Stimulated activated CD4-positive, alpha-beta T cell treated with anti-CD3 and anti-CD28 coated beads, Interleukin-12 subunit alpha, Interleukin-12 subunit beta, amount 100 ng/mL, for 24 hours (primary cell): ENCODE measurements at regions not wholly inside any gene's neighbourhood (a gene's known extent, or its start where the extent isn't known, plus 50 kb on each side); places are given as distances from the start of the nearest gene placed in this dataset.

Experiments
- DNase-seq, 2 experiments: peaks; one replicate each; pipeline ENCODE4 v3.0.0-alpha.2; 2020; ENCODE audit warnings: low read depth in 2 of 2

- no peak for DNase-seq
Observed at GRCh38 chr2:181114021-181114420, 133.6 kb downstream of the UBE2E3 start.

DNA sequence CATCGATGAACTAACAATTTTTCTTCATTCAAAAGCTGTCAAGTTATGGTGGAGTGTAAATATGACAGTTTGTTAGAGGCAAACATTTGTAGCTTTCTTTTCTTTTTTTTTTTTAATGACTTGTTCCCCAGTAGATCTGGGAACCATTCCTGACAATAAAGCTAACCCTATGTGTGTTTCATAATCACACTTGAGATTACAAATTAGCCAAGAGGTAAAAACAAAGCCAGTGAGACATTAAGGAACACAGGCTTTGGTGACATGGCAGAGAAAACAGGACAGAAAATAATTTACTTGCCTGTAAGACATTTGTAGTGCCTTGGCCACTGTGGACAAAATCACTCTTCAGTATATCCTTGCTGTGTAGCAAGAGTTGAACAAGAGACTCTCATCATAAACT is 135.9 kb downstream of the UBE2E3 start:
- DNase-seq: no peak

- DNase-seq: no peak
Observed at GRCh38 chr2:181117206-181117925, 137.0 kb downstream of the UBE2E3 start.

DNA sequence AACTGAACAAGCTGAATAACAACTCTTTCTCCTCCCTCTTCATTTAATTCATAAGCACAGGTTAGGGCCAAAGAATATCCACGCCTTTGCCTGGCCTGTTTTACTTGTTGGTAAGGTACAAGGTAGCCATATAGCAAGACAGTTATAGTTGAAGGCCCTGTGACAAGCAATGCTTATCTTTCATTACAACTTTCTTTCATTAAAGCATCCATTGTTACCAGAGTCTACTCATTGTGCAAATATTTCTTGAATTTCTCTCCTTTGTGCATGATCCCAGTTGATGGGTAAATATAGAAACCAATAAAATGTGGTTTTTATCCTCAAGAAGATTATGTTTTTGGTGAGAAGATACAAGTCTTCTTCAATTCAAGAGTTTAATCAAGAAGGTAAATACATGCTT is 140.2 kb downstream of the UBE2E3 start:
- no peak for DNase-seq

DNA sequence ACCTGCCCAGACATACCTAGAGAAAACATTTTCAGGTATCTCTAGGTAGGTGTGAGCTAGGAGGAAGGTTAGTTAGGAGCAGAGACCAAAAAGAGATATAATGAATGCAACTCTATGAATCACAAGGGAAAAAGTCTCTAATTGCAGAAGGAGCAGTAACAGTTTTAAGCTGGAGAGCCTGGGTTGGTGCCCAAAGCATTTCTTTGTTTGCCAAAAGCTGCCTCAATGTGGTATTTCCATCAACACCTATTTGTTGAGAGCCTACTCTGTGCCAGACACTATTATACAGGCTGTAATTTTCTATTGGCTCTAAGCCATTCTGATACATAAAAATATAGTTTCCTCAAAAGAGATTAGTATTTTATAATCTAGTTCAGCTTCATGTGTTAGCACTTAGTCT is 141.6 kb downstream of the UBE2E3 start:
- no peak for DNase-seq

DNA sequence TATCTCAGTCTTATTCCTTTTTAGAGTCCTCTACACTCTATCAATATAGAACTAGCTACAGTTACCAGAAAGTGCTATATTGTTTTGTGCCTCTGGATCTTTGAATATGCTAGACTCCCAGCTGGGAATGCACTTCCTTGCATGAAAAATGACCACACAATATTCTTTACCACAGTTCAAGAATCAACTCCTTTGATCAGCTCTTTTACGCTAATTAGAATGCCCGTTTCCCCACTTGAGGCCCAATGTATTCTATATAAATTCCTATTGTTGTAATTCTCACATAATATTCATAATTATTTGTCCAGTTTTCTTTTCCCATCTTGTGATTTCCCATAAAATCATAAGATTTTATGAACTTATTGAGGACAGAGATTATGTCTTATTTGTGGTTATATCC is 142.2 kb downstream of the UBE2E3 start:
- no peak for DNase-seq

DNA sequence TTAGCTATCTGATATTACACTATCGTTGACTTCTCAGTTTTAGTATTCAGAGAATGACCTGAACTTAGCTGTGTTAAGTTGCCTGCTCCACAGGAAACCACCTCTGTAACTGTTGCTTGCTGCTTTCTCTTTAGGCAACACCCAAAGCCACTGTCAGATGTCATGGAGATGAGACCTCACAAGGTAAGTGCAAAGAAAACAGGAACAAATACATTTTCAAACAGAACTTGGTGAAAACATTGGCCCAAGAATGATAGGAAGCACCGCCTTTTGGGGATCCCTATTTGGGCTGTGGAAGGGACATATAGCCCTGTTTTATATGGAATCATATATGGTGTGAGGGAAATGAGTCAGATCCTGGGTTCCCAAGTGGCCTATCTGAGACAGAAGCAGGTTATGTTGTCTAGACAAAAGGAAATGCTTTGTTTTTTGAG is 143.4 kb downstream of the UBE2E3 start:
- DNase-seq: peak in 1 of 2 experiments; percentile 20

- DNase-seq: no peak
Observed at GRCh38 chr2:181124497-181124896, 144.1 kb downstream of the UBE2E3 start.

DNA sequence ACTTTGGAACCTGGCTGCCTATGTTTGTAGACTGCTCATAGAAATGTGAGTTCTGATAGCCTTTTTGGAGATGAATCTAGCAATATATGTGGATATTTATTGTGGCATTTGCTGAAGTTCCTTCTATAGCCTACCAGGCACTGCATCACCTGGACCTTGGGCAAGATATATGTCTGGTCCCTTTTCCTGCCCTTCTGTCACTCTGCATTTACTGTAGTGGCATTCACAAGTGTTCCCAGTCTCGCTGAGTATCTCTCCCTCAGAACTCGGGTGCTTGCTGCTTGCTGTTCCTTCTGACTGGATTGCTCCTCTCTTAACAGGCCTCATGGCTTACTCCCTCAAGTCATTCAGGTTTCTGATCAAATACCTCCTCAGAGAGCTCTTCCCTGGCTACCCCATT is 145.0 kb downstream of the UBE2E3 start:
- no peak for DNase-seq

DNA sequence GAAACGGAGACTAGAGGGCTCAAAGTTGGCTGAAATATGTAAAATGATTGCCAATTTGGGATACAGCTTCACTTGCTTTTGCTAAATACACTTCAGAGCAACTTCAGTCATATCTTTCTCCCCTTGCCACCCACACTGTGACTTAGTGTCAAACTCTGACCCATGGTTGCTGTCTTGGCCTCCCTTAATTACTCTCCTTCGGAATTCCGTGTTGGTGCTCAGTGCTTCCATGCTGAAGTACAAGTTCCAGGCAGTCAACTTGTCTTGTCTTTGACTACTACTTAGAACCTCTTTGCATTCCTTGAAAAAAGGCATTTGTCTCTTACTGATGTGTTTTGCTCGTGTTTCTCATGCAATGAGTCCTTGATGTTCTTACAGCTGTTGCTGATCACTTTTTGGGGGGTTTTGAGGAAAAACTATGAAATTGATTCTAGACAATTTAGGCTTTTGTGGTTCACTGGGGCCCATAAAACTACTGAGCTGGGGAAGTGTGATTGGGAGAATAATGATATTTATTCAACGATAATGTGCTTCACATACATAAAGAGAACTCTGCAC is 146.0 kb downstream of the UBE2E3 start:
- no peak for DNase-seq

DNA sequence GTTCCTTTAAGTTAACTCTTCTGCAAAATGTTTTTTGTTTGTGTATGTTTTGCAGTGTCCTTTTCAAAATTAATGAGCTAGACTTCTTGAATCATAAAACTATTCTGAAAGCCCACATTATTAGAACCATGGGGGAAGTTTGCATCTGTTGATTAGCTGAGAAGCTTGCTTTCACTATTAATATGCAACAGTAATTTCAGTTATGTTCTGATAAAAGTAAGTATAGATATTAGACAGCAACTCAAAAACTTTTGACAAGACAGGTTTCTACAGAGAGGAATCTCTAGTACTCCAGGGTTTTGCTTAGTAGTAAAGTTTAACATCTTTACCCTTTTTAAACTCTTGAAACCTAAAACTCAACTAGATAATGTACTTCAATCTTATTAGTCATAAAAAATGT is 147.8 kb downstream of the UBE2E3 start:
- DNase-seq: no peak

DNA sequence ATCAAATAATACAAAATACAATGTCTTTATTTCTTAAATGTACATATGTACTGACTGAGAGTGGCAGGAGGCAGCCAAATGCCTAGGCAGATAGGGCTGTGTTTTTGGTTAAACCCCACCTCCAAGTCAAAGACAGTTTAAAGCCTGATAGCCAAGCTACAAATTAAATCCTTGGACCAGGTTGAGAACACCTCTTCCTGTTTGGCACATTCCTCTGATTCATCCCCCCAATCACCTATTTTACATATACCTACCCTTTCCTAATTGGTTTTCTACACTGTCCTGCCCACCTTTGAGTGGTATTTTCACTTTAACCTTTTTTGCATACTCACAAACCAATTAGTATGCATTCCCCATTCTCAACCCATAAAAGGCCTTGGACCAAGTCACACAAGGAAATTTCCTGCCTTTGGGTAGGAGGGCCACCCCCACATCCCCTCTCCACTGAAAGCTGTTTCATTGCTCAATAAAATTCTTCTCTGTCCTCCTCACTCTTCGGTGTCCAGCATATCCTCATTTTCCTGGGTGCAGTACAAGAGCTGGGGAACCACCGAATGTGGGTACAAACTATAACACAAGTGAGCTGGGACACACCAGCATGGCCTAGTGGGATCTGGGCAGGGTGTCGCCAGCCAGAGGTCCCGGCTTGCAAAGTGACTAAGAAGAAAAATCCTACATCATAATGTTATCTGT is 149.1 kb downstream of the UBE2E3 start:
- no peak for DNase-seq

GRCh38 chr2:181130686-181131085 is 150.3 kb downstream of the UBE2E3 start:
- DNase-seq: no peak

GRCh38 chr2:181131584-181131983 is 151.2 kb downstream of the UBE2E3 start:
- no peak for DNase-seq

DNA sequence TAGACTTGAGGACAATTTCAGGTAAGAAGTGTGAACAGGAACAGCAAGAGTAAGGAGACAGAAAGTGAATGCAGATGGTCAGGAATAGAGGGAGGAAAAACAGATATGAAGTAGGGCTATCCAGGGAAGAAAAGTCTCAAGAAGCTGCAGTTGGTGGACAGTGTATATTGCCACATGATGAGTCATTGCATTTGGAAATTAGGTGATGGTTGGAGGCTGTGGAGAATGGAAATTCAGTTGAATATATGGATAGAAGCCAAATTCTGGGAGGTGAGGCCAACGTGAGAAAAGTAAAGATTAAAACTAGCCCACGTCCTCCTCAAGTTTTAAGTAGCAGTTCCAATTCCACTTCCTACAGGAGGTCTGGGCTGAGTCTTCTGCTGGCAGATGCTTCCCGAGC is 158.4 kb downstream of the UBE2E3 start:
- no peak for DNase-seq

- DNase-seq: no peak
Observed at GRCh38 chr2:181139831-181140230, 159.4 kb downstream of the UBE2E3 start.

DNA sequence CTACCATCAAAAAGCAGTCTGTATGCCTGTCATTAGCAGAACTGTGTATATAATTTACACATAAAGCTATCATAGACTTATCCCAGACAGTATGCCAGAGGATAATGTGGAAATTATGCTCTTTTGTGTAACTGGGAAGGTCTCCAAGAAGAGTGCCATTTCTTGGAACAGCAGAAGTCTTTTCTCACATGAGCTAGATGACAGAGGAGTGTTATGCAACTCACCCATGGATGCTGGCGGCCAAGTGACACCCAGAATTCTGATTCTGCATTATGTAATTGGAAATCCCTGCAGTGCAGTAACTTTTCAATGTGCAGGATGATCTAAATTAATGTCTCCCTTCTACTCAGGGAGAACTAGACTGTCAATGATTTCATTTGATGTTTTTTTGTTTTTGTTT is 160.0 kb downstream of the UBE2E3 start:
- DNase-seq: no peak

DNA sequence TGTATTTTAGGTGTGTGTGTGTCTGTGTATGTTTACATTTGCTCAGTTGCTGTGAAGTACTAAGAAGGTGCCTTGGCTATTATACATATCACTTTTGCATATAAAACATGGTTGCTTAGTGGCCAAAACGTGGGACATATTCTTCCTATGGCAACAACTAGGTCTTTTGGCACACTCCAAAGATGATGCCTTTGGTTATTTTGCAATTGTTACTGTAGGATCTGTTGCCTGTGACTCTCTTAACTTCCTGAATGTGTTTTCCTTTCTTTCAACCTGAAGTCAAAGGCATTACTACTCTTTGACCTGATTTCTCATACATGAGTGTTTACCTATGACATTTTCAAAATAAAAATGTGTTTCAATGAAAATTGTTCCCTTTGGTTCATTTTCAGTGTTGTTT is 160.5 kb downstream of the UBE2E3 start:
- DNase-seq: no peak

GRCh38 chr2:181141676-181142075 is 161.3 kb downstream of the UBE2E3 start:
- DNase-seq: no peak

DNA sequence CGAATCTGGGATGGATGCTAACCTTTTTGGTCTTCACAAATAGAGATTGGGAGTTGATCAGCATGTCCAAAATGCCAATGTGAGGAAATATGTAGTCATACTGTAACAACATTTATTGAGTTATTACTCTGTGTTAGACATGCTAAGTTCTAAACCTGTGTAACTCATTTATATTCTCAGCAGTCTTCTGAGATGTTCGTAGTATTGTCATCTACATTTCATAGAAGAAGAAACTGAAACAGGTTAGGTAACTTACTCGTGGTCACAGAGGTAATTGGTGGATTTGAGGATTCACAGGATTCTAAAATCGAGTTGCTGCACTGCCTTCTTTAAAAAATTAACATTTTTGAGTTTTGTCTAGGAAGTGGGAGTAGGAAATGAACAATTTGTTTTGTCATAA is 162.1 kb downstream of the UBE2E3 start:
- no peak for DNase-seq

DNA sequence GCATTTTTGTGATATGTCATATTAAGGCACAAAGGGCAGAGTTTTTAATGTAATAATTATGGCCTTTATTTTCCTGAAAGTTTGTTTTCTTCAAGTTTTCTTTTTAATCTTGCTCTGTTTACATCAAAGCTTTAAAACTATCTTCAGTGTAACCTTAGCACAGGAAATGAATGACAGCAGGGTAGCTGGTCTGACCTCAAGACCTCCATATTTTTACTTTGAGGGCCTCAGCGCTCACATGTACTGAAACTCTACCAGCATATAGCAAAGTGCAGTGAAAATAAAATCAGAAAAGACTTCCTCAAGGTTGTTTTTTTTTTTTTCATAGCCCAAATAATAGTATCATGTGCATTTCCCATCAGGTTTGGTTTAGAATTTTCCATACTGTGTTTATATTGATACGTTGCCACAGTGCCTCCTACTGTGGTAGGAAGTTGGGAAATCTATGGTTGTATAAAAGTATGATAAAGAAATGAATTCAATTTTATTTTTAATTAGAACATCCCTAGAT is 163.4 kb downstream of the UBE2E3 start:
- DNase-seq: no peak

DNA sequence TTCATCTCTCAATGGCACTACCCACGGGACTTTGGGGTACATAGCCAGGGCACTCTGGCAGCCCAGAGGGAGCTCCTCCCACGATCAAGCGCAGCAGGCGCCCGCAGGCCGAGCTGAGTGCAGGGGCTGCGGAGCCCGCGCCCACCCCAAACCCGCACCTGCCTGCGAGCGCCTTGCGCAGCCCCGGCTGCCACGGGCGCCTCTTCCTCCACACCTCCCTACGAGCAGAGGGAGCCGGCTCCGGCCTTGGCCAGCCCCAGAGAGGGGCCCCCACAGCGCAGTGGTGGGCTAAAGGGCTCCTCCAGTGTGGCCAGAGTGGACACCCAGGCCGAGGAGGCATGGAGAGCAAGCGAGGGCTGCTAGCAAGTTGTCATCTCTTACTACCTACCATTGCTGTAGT is 165.2 kb downstream of the UBE2E3 start:
- DNase-seq: no peak

DNA sequence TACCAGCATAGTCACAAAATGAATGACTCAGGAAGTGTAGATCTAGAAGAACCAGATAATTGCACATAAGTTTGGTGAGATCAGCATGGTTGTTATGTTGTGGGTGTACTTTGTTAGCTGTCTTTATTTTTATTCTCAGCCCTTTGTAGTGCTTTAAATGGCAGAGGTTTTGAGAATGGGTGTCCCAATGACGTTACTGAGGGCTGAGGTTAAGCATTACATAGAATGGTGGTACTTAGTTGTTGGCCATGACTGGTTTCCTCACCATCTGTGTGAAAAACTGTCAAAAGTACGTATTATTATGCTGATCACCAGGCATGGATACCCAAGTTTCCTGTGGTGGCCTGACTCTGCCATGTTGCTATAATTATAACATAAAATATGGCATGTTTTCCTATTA is 165.8 kb downstream of the UBE2E3 start:
- no peak for DNase-seq
